Activated CD8-positive, alpha-beta T cell treated with anti-CD3 and anti-CD28 coated beads, Interleukin-2, amount 10 ng/mL, durations not matched to agents 7 days and 5 days (primary cell): ENCODE measurements at regions not wholly inside any gene's neighbourhood (a gene's known extent, or its start where the extent isn't known, plus 50 kb on each side); places are given as distances from the start of the nearest gene placed in this dataset.

Experiments
- ATAC-seq: fragments of 150-1000 bp; cut with Tn5 transposase; one replicate; pipeline ENCODE4 v1.10.0; 2021; ENCODE audit warnings: moderate library complexity
- CTCF ChIA-PET: fragments of 350-600 bp; sonication (Branson Sonifier 250); formaldehyde crosslinking; loops from one replicate; lab custom pipeline; 2021; ENCODE audit warnings: antibody characterized with exemption; lab: Charles Lee
- POLR2A ChIA-PET: fragments of 350-600 bp; sonication (Branson Sonifier 250); formaldehyde crosslinking; loops from one replicate; lab custom pipeline; 2021; ENCODE audit warnings: antibody characterized with exemption; lab: Charles Lee
- DNase-seq: peaks from one replicate; pipeline ENCODE4 v3.0.0-alpha.2; 2020
- H3K27ac Mint-ChIP-seq: one replicate; pipeline ENCODE4 v1.8.0; 2021; ENCODE audit warnings: mild to moderate bottlenecking, mixed read lengths
- H3K27me3 Mint-ChIP-seq: one replicate; pipeline ENCODE4 v1.8.0; 2021; ENCODE audit warnings: low read depth, mixed read lengths
- H3K36me3 Mint-ChIP-seq: one replicate; pipeline ENCODE4 v1.8.0; 2021; ENCODE audit warnings: low read depth, mixed read lengths
- H3K4me1 Mint-ChIP-seq: one replicate; pipeline ENCODE4 v1.8.0; 2021; ENCODE audit warnings: low read depth, mixed read lengths
- H3K4me3 Mint-ChIP-seq: one replicate; pipeline ENCODE4 v1.8.0; 2021; ENCODE audit warnings: mild to moderate bottlenecking, mixed read lengths
- H3K9me3 Mint-ChIP-seq: one replicate; pipeline ENCODE4 v1.8.0; 2022; ENCODE audit warnings: mixed read lengths; ENCODE audit not compliant: insufficient read depth

- ChIA-PET POLR2A (interaction anchor here (0.7 kb wide), 1 partner anchor 1664 kb away, joined by 3 read pairs; no protein-coding TSS in a partner anchor), CTCF (no interaction called here)
- no peak for ATAC-seq
- H3K9me3 Mint-ChIP-seq: no peaks in the 10 kb centered on the region
- no peak overlapping the region for H3K27ac Mint-ChIP-seq
- no peaks in the 10 kb centered on the region for H3K4me1 Mint-ChIP-seq
- no peaks in the 10 kb centered on the region for H3K36me3 Mint-ChIP-seq
- H3K4me3 Mint-ChIP-seq: no peak overlapping the region
- H3K27me3 Mint-ChIP-seq: no peaks in the 10 kb centered on the region
- DNase-seq: no peak
Measured at GRCh38 chr12:125586441-125586840, 521.2 kb downstream of the AACS start.

GRCh38 chr12:125593269-125593668 lies 528.0 kb downstream of the AACS start:
- Mint-ChIP-seq H3K9me3 (no peaks in the 10 kb centered on the region), H3K27ac (no peak overlapping the region), H3K36me3 (no peaks in the 10 kb centered on the region), H3K4me1 (no peaks in the 10 kb centered on the region), H3K27me3 (no peaks in the 10 kb centered on the region), H3K4me3 (no peak overlapping the region)
- DNase-seq (no peak), ATAC-seq (no peak)
- POLR2A ChIA-PET: no interaction called here
- CTCF ChIA-PET: no interaction called here

GRCh38 chr12:125604976-125605375 lies 539.7 kb downstream of the AACS start:
- CTCF ChIA-PET: no interaction called here
- ATAC-seq (no peak), DNase-seq (no peak)
- no peak overlapping the region for H3K4me3 Mint-ChIP-seq
- H3K27me3 Mint-ChIP-seq: no peaks in the 10 kb centered on the region
- H3K4me1 Mint-ChIP-seq: no peaks in the 10 kb centered on the region
- no peaks in the 10 kb centered on the region for H3K9me3 Mint-ChIP-seq
- no peaks in the 10 kb centered on the region for H3K36me3 Mint-ChIP-seq
- POLR2A ChIA-PET: no interaction called here
- no peak overlapping the region for H3K27ac Mint-ChIP-seq

- Mint-ChIP-seq H3K27me3 (no peaks in the 10 kb centered on the region), H3K36me3 (no peaks in the 10 kb centered on the region), H3K9me3 (no peaks in the 10 kb centered on the region), H3K4me1 (no peaks in the 10 kb centered on the region), H3K4me3 (no peak overlapping the region), H3K27ac (no peak overlapping the region)
- CTCF ChIA-PET: no interaction called here
- POLR2A ChIA-PET: no interaction called here
- no peak for DNase-seq
- ATAC-seq: no peak
Measured at GRCh38 chr12:125606312-125606711, 541.1 kb downstream of the AACS start.

DNA sequence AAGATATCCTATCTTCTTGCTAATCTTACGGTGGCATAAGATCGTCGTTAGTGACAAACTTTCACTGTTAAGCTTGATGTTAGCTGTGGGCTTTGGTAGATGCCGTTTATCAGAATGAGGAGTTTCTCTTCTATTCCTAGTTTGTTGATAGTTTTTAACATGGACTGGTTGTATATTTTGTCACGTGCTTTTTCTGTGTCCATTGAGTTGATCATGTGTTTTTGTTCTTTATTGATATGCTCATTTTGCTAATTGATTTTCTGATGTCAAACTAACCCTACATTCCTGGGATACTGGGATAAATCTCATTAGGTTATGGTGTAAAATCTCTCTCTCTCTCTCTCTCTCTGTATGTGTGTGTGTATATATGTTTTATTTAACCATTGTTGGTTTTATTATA lies 545.1 kb downstream of the AACS start:
- H3K4me1 Mint-ChIP-seq: no peaks in the 10 kb centered on the region
- no peak overlapping the region for H3K27ac Mint-ChIP-seq
- H3K27me3 Mint-ChIP-seq: no peaks in the 10 kb centered on the region
- no peaks in the 10 kb centered on the region for H3K36me3 Mint-ChIP-seq
- no peaks in the 10 kb centered on the region for H3K9me3 Mint-ChIP-seq
- H3K4me3 Mint-ChIP-seq: no peak overlapping the region
- ChIA-PET CTCF (no interaction called here), POLR2A (no interaction called here)
- DNase-seq: no peak
- ATAC-seq: no peak

GRCh38 chr12:125610971-125611370 lies 545.7 kb downstream of the AACS start:
- H3K36me3 Mint-ChIP-seq: no peaks in the 10 kb centered on the region
- DNase-seq (no peak), ATAC-seq (no peak)
- ChIA-PET CTCF (no interaction called here), POLR2A (no interaction called here)
- no peak overlapping the region for H3K27ac Mint-ChIP-seq
- no peak overlapping the region for H3K4me3 Mint-ChIP-seq
- H3K27me3 Mint-ChIP-seq: no peaks in the 10 kb centered on the region
- H3K9me3 Mint-ChIP-seq: no peaks in the 10 kb centered on the region
- H3K4me1 Mint-ChIP-seq: no peaks in the 10 kb centered on the region

- ATAC-seq (no peak), DNase-seq (no peak)
- H3K9me3 Mint-ChIP-seq: peaks cover 5% of the 10 kb centered on the region
- no peak overlapping the region for H3K4me3 Mint-ChIP-seq
- CTCF ChIA-PET: no interaction called here
- POLR2A ChIA-PET: no interaction called here
- H3K27ac Mint-ChIP-seq: no peak overlapping the region
- H3K27me3 Mint-ChIP-seq: no peaks in the 10 kb centered on the region
- H3K4me1 Mint-ChIP-seq: no peaks in the 10 kb centered on the region
- H3K36me3 Mint-ChIP-seq: no peaks in the 10 kb centered on the region
Measured at GRCh38 chr12:125614058-125614457, 548.8 kb downstream of the AACS start.

GRCh38 chr12:125619723-125620122 lies 554.5 kb downstream of the AACS start:
- Mint-ChIP-seq H3K4me1 (no peaks in the 10 kb centered on the region), H3K36me3 (no peaks in the 10 kb centered on the region), H3K4me3 (no peak overlapping the region), H3K27me3 (no peaks in the 10 kb centered on the region), H3K9me3 (peaks cover 5% of the 10 kb centered on the region), H3K27ac (no peak overlapping the region)
- POLR2A ChIA-PET: no interaction called here
- ATAC-seq (no peak), DNase-seq (no peak)
- CTCF ChIA-PET: no interaction called here

DNA sequence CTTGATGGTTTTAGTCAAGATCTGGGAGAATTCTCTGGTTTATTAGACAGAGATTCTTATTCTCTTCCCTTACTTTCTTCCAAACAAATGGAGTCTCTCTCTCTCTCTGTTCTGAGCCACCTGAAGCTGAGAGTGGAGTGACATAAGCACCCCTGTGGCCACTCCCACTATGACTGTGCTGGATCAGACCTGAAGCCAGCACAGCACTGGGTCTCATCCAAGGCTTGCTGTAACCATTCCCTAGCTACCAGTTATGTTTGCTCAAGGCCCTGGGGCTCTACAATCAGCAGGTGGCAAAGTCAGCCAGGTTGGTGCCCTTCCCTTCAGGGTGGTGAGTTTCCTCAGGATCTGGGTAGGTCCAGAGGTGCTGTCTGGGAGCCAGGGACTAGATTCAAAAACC lies 568.5 kb downstream of the AACS start:
- no peak overlapping the region for H3K4me3 Mint-ChIP-seq
- CTCF ChIA-PET: no interaction called here
- no peaks in the 10 kb centered on the region for H3K36me3 Mint-ChIP-seq
- POLR2A ChIA-PET: no interaction called here
- ATAC-seq (no peak), DNase-seq (no peak)
- H3K27me3 Mint-ChIP-seq: no peaks in the 10 kb centered on the region
- no peaks in the 10 kb centered on the region for H3K4me1 Mint-ChIP-seq
- H3K27ac Mint-ChIP-seq: no peak overlapping the region
- no peaks in the 10 kb centered on the region for H3K9me3 Mint-ChIP-seq

DNA sequence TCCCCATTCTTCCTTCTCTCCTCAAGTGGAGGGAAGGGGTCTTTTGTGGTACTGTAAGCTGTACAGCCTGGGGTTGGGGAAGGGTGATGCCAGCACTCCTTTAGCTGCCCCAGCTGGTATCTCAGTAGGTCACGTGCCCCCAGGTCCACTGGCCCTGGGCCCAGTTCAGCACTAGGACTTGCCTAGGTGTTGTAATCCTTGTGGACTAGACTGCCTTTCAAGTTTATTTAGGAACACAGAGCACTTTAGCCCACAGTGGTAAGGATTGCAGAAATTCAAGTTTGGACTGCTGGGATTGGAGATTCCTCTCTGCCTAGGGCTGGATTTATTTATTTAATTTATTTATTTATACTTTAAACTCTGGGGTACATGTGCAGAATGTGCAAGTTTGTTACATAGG lies 569.6 kb downstream of the AACS start:
- POLR2A ChIA-PET: no interaction called here
- Mint-ChIP-seq H3K27ac (no peak overlapping the region), H3K36me3 (no peaks in the 10 kb centered on the region)

GRCh38 chr12:125639826-125640225 lies 574.6 kb downstream of the AACS start:
- DNase-seq: no peak
- no peaks in the 10 kb centered on the region for H3K36me3 Mint-ChIP-seq
- ChIA-PET CTCF (no interaction called here), POLR2A (no interaction called here)
- H3K4me3 Mint-ChIP-seq: no peak overlapping the region
- H3K27ac Mint-ChIP-seq: no peak overlapping the region
- H3K27me3 Mint-ChIP-seq: no peaks in the 10 kb centered on the region
- no peak for ATAC-seq
- no peaks in the 10 kb centered on the region for H3K4me1 Mint-ChIP-seq
- no peaks in the 10 kb centered on the region for H3K9me3 Mint-ChIP-seq

More for the DNA sequence above, 569.6 kb downstream of the AACS start:
- no peaks in the 10 kb centered on the region for H3K4me1 Mint-ChIP-seq
- no peak for DNase-seq
- H3K4me3 Mint-ChIP-seq: no peak overlapping the region
- CTCF ChIA-PET: no interaction called here
- no peak for ATAC-seq
- H3K27me3 Mint-ChIP-seq: no peaks in the 10 kb centered on the region
- no peaks in the 10 kb centered on the region for H3K9me3 Mint-ChIP-seq

DNA sequence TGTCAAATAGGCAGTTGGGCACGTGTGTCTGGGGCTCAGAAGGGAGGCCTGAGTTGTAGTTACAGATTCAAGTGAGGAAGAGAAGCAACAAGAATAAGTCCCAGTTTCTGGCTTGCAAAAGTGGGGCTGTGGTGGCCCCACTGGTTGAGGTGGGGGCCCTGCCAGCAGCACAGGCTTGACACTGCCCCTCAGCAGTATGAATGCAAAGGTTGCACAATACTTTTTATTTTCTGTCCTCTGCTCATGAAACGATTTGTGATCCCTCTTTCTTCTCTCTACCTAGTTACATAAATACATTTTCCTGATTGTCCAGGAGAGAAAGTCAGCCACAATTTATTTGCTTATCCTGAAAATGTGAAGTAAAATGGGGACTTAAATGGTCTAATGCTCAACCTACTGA lies 577.8 kb downstream of the AACS start:
- no peaks in the 10 kb centered on the region for H3K27me3 Mint-ChIP-seq
- no peak overlapping the region for H3K27ac Mint-ChIP-seq
- H3K4me3 Mint-ChIP-seq: no peak overlapping the region
- no peaks in the 10 kb centered on the region for H3K36me3 Mint-ChIP-seq
- H3K4me1 Mint-ChIP-seq: no peaks in the 10 kb centered on the region
- ATAC-seq (no peak), DNase-seq (no peak)
- H3K9me3 Mint-ChIP-seq: no peaks in the 10 kb centered on the region
- ChIA-PET POLR2A (no interaction called here), CTCF (no interaction called here)

GRCh38 chr12:125645724-125646123 lies 580.5 kb downstream of the AACS start:
- Mint-ChIP-seq H3K4me3 (no peak overlapping the region), H3K9me3 (no peaks in the 10 kb centered on the region), H3K4me1 (no peaks in the 10 kb centered on the region), H3K36me3 (no peaks in the 10 kb centered on the region), H3K27me3 (no peaks in the 10 kb centered on the region), H3K27ac (no peak overlapping the region)
- no peak for DNase-seq
- POLR2A ChIA-PET: no interaction called here
- CTCF ChIA-PET: no interaction called here
- no peak for ATAC-seq
